Spleen (tissue), 11 donors: ENCODE measurements at regions not wholly inside any gene's neighbourhood (a gene's known extent, or its start where the extent isn't known, plus 50 kb on each side); places are given as distances from the start of the nearest gene placed in this dataset.

Experiments used
- DNase-seq: peaks from one replicate; pipeline ENCODE4 v3.0.0-alpha.2; 2020
- H3K27ac ChIP-seq, 8 donors: fragments of 200-600 bp; sonication (generic) in 7 of 8; 1 replicate in 4 of 8; 2 replicates in 4 of 8; pipeline versions ENCODE4 v1.5.0 to v1.8.0; 2016 to 2021; ENCODE audit warnings: inconsistent platforms in 4 of 8, mild to moderate bottlenecking in 4 of 8, moderate library complexity in 1 of 8
- H3K27me3 ChIP-seq, 7 donors: fragments of 200-600 bp; sonication (generic) in 6 of 7; replicated peaks in 1 of 7; 1 replicate in 4 of 7; 2 replicates in 3 of 7; pipeline versions ENCODE4 v1.5.0 to v1.8.0; 2016 to 2021; ENCODE audit warnings: inconsistent platforms in 3 of 7, mild to moderate bottlenecking in 1 of 7
- H3K36me3 ChIP-seq, 6 donors: fragments of 200-600 bp; sonication (generic) in 5 of 6; 1 replicate in 4 of 6; 2 replicates in 2 of 6; pipeline versions ENCODE4 v1.5.0 to v1.8.0; 2016 to 2021; ENCODE audit warnings: inconsistent platforms in 2 of 6
- H3K4me1 ChIP-seq, 6 donors: fragments of 200-600 bp; sonication (generic) in 5 of 6; 1 replicate in 3 of 6; 2 replicates in 3 of 6; pipeline versions ENCODE4 v1.5.0 to v1.8.0; 2016 to 2021; ENCODE audit warnings: inconsistent platforms in 3 of 6
- H3K4me3 ChIP-seq, 8 donors: fragments of 200-600 bp; sonication (generic) in 7 of 8; 1 replicate in 4 of 8; 2 replicates in 4 of 8; pipeline versions ENCODE4 v1.5.0 to v1.8.0; 2016 to 2021; ENCODE audit warnings: inconsistent platforms in 4 of 8, mild to moderate bottlenecking in 4 of 8, moderate library complexity in 2 of 8
- H3K9me3 ChIP-seq, 8 donors: fragments of 200-600 bp; sonication (generic) in 7 of 8; 1 replicate in 4 of 8; 2 replicates in 4 of 8; pipeline versions ENCODE4 v1.5.0 to v1.8.0; 2016 to 2021; ENCODE audit warnings: inconsistent platforms in 4 of 8
- POLR2A ChIP-seq, 3 donors: fragments of 450-650 bp; IDR thresholded peaks; one replicate each; pipeline ENCODE4 v1.5.1; 2017; ENCODE audit warnings: antibody characterized with exemption in 3 of 3, mild to moderate bottlenecking in 1 of 3
- POLR2AphosphoS5 ChIP-seq, 3 donors: sonication (generic); formaldehyde crosslinking; IDR thresholded peaks; one replicate each; pipeline ENCODE4 v1.5.1; 2017; ENCODE audit warnings: antibody characterized with exemption in 3 of 3
- WGBS, 5 donors: extraction: QIAGEN DNeasy Blood & Tissue Kit in 3 of 5; methylation state at CpG; one replicate each; pipeline versions ENCODE4 v1.1.5 to v1.1.7; 2013 to 2018; 5-methylcytosine and 5-hydroxymethylcytosine counted together
- intact Hi-C: fragments of 100-400 bp; cut with DNase I; formaldehyde crosslinking; loops from one replicate; pipeline ENCODE4 v1.15.0; 2023; ENCODE audit warnings: low total_unique reads
- TF ChIP-seq, protein P1 (sequence below), 11 experiments: fragments of 200-600 bp in 7 of 11; fragments of 450-650 bp in 4 of 11; sonication (generic) in 4 of 11; IDR thresholded peaks in 8 of 11; conservative IDR thresholded peaks in 3 of 11; 1 replicate in 7 of 11; 2 replicates in 4 of 11; pipeline versions ENCODE4 v1.4.0 to v1.8.0; 2016 to 2021; ENCODE audit warnings: antibody characterized with exemption in 11 of 11, inconsistent platforms in 4 of 11, mild to moderate bottlenecking in 1 of 11
- donor health status: healthy with polysubstance abuse.
- donor health status: DM: no; HTN: no; CAD: no; lungs with moderate emphysema.
- donor health status: DM: no; HTN: no; CAD: no.
- donor health status: Bipolar disorder and iron deficiency.
- donor health status: healthy.
- donor health status: DM: no; HTN: no; CAD: no.
- donor health status: DM: yes; HTN: yes; CAD: no.

DNA sequence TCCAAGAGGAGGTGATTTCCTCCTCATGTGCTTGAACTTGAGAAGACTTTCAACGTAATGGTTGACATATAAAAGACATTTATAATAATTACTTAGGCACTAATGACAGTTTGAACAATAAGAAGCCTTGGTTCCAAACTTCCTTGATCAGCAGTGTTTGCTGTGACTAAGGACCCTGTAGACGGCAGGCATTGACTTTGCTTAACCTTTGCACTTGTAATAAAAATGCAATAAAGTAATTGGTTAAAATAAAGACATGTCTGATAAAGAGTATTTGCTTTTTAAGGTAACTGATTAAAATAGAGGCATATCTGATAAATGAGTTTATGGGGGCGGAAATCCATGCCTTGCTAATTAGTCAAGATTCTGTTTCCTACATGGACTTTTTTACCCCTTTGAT is 82.2 kb upstream of the ST8SIA3 start:
- Histone ChIP-seq H3K27ac (no peak overlapping the region), H3K4me1 (no peaks in the 10 kb centered on the region), H3K9me3 (no peaks in the 10 kb centered on the region), H3K4me3 (no peak overlapping the region), H3K27me3 (peaks cover 0 to 8% (median 0%) of the 10 kb centered on the region in 7 donors), H3K36me3 (no peaks in the 10 kb centered on the region)
- intact Hi-C loops: no loop called here
- 59 to 74% (median 61%) methylated on average over 3 of the region's 3 CpGs for WGBS, 5 donors
- no peak for TF ChIP-seq POLR2AphosphoS5 (IDR thresholded peaks at IDR 0.05)
- TF ChIP-seq POLR2A (IDR thresholded peaks at IDR 0.05): no peak
- TF ChIP-seq, protein P1, sequence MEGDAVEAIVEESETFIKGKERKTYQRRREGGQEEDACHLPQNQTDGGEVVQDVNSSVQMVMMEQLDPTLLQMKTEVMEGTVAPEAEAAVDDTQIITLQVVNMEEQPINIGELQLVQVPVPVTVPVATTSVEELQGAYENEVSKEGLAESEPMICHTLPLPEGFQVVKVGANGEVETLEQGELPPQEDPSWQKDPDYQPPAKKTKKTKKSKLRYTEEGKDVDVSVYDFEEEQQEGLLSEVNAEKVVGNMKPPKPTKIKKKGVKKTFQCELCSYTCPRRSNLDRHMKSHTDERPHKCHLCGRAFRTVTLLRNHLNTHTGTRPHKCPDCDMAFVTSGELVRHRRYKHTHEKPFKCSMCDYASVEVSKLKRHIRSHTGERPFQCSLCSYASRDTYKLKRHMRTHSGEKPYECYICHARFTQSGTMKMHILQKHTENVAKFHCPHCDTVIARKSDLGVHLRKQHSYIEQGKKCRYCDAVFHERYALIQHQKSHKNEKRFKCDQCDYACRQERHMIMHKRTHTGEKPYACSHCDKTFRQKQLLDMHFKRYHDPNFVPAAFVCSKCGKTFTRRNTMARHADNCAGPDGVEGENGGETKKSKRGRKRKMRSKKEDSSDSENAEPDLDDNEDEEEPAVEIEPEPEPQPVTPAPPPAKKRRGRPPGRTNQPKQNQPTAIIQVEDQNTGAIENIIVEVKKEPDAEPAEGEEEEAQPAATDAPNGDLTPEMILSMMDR (IDR thresholded peaks at IDR 0.05 in 8 of 11, conservative IDR thresholded peaks at IDR 0.05 in 3 of 11): no peak
- DNase-seq: no peak

DNA sequence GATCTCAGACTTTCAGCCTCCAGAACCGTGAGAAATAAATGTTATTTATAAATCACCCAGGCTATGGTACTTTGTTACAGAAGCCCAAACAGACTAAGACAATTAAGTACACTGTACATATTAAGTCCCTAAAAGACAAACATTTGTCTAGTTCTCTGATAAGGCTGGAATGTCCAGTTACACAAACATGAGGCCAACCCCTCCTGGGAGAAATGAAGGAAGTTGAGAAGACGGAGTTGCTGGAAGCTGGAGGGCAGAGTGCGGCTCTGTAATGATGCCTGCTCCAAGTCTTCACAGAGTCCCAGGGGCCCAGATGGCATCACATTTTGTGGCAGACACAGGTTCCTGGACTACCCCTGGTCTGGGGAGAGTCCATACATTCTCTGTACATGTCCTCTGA is 79.2 kb upstream of the ST8SIA3 start:
- Histone ChIP-seq H3K27me3 (peaks cover 0 to 8% (median 0%) of the 10 kb centered on the region in 7 donors), H3K9me3 (no peaks in the 10 kb centered on the region), H3K27ac (no peak overlapping the region), H3K4me1 (no peaks in the 10 kb centered on the region), H3K36me3 (no peaks in the 10 kb centered on the region), H3K4me3 (no peak overlapping the region)
- intact Hi-C loops: no loop called here
- TF ChIP-seq POLR2A (IDR thresholded peaks at IDR 0.05): no peak
- TF ChIP-seq POLR2AphosphoS5 (IDR thresholded peaks at IDR 0.05): no peak
- TF ChIP-seq, protein P1 (IDR thresholded peaks at IDR 0.05 in 8 of 11, conservative IDR thresholded peaks at IDR 0.05 in 3 of 11): no peak
- 61 to 66% (median 64%) methylated on average over 3 of the region's 3 CpGs for WGBS, 5 donors
- DNase-seq: no peak

DNA sequence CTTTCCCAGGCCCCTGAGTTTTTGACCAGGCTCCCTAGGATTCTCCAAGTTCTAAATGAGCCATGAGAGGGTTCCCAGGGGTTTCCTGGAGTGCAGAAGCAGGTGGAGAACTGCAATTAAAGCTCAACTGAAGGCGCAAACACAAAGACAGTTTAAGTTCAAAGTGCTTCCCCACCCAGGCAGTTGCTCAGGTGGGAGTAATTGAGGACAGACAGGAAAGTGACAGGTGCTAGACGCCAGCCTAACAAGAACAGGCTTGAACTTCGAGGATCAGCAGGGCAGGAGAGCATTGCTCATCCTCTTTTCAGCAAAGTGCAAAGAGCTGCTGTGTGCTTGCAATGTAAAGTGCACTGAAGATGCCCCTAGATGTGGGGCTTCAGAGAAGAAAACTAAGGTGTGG is 77.2 kb upstream of the ST8SIA3 start:
- DNase-seq: no peak
- Histone ChIP-seq H3K27ac (no peak overlapping the region), H3K36me3 (no peaks in the 10 kb centered on the region), H3K4me3 (no peak overlapping the region), H3K9me3 (no peaks in the 10 kb centered on the region), H3K4me1 (no peaks in the 10 kb centered on the region), H3K27me3 (peaks cover 0 to 8% (median 0%) of the 10 kb centered on the region in 7 donors)
- TF ChIP-seq POLR2AphosphoS5 (IDR thresholded peaks at IDR 0.05): no peak
- no peak for TF ChIP-seq POLR2A (IDR thresholded peaks at IDR 0.05)
- TF ChIP-seq, protein P1 (IDR thresholded peaks at IDR 0.05 in 8 of 11, conservative IDR thresholded peaks at IDR 0.05 in 3 of 11): no peak
- WGBS, 5 donors: 64 to 82% (median 68%) methylated on average over 3 of the region's 3 CpGs
- intact Hi-C loops: no loop called here

DNA sequence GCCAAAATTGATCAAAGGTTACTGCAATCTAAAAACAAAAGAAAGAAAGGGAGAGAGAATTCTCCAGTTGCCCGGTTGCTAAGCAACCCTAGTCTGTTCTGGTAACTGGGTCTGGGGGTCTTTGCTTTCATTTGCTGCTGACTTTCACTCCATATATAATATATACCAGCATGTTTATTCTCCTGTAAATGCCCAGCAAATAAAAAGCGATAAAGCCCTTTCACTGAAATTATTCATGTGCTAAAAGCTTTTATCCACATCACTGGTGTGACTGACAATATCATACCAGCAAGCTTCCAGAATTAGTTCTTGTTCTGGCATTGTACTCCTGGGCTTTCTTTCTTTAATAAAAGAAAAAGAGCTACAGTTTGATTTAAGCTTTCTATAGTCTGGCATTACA is 75.5 kb upstream of the ST8SIA3 start:
- DNase-seq: no peak
- WGBS, 5 donors: 79 to 94% (median 86%) methylated on average over 2 of the region's 2 CpGs
- no peak overlapping the region for H3K27ac ChIP-seq
- peaks cover 0 to 8% (median 0%) of the 10 kb centered on the region in 7 donors for H3K27me3 ChIP-seq
- no peaks in the 10 kb centered on the region for H3K4me1 ChIP-seq
- TF ChIP-seq POLR2AphosphoS5 (IDR thresholded peaks at IDR 0.05) (no peak), POLR2A (IDR thresholded peaks at IDR 0.05) (no peak)
- no peaks in the 10 kb centered on the region for H3K36me3 ChIP-seq
- intact Hi-C loops: no loop called here
- no peak overlapping the region for H3K4me3 ChIP-seq
- H3K9me3 ChIP-seq: no peaks in the 10 kb centered on the region

DNA sequence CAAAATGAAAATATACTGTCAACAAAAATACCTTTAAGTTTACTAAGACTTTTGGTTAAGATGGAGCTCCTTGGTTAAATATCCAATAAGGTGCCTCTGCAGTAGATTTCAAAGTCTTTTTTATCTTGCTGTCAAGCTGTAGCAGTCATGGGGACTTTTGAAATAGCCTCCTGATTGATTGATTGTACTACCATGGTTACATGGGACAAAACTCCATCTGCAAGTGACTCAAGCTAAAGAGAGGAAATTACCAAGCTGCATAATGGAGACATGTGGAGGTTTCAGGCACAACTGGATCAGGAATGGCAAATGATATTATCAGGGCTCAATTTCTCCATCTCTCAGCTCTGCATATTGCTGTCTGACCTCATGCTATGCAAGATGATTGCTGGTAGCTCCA is 73.4 kb upstream of the ST8SIA3 start:
- no peaks in the 10 kb centered on the region for H3K4me1 ChIP-seq
- no peak for TF ChIP-seq POLR2AphosphoS5 (IDR thresholded peaks at IDR 0.05)
- TF ChIP-seq POLR2A (IDR thresholded peaks at IDR 0.05): no peak
- TF ChIP-seq, protein P1 (IDR thresholded peaks at IDR 0.05 in 8 of 11, conservative IDR thresholded peaks at IDR 0.05 in 3 of 11): no peak
- no peak for DNase-seq
- H3K9me3 ChIP-seq: peaks cover 0 to 6% (median 0%) of the 10 kb centered on the region in 8 donors
- no peak overlapping the region for H3K4me3 ChIP-seq
- intact Hi-C loops: no loop called here
- H3K27me3 ChIP-seq: no peaks in the 10 kb centered on the region
- no peaks in the 10 kb centered on the region for H3K36me3 ChIP-seq
- no peak overlapping the region for H3K27ac ChIP-seq
